ENCODE measurements at regions not wholly inside any gene's neighbourhood (a gene's known extent, or its start where the extent isn't known, plus 50 kb on each side); places are given as distances from the start of the nearest gene placed in this dataset.

DNA sequence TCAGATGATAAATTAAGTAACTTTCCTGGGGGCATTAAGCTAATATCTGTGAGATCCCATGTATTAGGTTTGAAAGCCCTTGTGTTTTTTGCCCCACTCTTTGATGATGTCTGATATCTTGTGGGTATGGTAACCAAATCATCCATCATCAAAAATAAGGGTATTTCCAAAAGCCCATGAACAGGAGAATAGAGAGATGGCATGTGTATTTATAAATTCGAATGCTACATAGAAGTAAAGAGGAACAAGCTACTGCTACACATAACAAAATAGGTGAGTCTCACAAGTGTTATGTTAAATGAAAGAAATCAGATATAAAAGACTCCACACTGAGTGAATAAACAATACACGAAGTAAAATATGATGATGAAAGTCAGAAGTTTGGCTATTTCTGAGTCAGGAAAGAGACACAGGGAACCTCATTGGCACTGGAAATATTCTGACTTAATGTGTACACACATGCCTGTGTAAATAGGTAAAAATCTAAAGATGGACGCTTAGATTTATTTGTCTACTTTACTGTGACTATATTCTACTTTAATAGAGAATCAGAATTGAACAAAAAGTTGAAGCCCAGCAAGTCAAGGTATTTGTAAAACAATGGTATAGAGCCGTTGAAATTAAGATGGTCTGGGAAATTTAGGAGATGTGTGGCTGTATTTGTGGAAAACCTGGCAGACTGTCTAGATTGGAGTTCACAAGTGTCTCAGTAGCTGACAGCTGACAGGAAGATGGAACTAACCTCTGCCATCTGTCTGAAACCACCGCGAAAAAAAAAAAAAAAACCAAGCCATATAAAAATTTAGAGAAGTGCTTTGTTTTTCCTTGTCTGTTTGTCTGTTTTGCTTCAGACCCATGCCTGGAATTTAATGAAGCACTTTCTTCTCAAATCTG is 111.0 kb upstream of the TGFBR2 start:
- Histone ChIP-seq H4K20me1 (ENCODE audit: control insufficient read depth, insufficient read depth, low read depth, low read length) (no peaks in the 10 kb centered on the region), H3K79me2 (ENCODE audit: control insufficient read depth, low read length) (no peaks in the 10 kb centered on the region), H3K4me3 (ENCODE audit: low read length) (no peak overlapping the region), H3K4me2 (ENCODE audit: low read length) (no peak overlapping the region), H3K36me3 (ENCODE audit: control insufficient read depth, low read length) (no peaks in the 10 kb centered on the region), H3K9me2 (replicated peaks; ENCODE audit: control insufficient read depth, low read length) (no peaks in the 10 kb centered on the region), H3K4me1 (ENCODE audit: control insufficient read depth, low read length) (no peaks in the 10 kb centered on the region), H3K9me3 (ENCODE audit: control insufficient read depth, insufficient read depth, low read length) (no peaks in the 10 kb centered on the region), H3F3A (ENCODE audit: control insufficient read depth, insufficient read depth) (no peaks in the 10 kb centered on the region), H3K27ac (ENCODE audit: low read depth, low read length) (no peak overlapping the region), H3K27me3 (ENCODE audit: control insufficient read depth, low read length) (no peaks in the 10 kb centered on the region)
- no peak for TF ChIP-seq EZH2phosphoT487 (IDR thresholded peaks at IDR 0.05; ENCODE audit: borderline replicate concordance, low read length)
- TF ChIP-seq, protein P1, sequence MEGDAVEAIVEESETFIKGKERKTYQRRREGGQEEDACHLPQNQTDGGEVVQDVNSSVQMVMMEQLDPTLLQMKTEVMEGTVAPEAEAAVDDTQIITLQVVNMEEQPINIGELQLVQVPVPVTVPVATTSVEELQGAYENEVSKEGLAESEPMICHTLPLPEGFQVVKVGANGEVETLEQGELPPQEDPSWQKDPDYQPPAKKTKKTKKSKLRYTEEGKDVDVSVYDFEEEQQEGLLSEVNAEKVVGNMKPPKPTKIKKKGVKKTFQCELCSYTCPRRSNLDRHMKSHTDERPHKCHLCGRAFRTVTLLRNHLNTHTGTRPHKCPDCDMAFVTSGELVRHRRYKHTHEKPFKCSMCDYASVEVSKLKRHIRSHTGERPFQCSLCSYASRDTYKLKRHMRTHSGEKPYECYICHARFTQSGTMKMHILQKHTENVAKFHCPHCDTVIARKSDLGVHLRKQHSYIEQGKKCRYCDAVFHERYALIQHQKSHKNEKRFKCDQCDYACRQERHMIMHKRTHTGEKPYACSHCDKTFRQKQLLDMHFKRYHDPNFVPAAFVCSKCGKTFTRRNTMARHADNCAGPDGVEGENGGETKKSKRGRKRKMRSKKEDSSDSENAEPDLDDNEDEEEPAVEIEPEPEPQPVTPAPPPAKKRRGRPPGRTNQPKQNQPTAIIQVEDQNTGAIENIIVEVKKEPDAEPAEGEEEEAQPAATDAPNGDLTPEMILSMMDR (IDR thresholded peaks at IDR 0.05; ENCODE audit: low read depth, low read length, poor library complexity, severe bottlenecking), result no peak

DNA sequence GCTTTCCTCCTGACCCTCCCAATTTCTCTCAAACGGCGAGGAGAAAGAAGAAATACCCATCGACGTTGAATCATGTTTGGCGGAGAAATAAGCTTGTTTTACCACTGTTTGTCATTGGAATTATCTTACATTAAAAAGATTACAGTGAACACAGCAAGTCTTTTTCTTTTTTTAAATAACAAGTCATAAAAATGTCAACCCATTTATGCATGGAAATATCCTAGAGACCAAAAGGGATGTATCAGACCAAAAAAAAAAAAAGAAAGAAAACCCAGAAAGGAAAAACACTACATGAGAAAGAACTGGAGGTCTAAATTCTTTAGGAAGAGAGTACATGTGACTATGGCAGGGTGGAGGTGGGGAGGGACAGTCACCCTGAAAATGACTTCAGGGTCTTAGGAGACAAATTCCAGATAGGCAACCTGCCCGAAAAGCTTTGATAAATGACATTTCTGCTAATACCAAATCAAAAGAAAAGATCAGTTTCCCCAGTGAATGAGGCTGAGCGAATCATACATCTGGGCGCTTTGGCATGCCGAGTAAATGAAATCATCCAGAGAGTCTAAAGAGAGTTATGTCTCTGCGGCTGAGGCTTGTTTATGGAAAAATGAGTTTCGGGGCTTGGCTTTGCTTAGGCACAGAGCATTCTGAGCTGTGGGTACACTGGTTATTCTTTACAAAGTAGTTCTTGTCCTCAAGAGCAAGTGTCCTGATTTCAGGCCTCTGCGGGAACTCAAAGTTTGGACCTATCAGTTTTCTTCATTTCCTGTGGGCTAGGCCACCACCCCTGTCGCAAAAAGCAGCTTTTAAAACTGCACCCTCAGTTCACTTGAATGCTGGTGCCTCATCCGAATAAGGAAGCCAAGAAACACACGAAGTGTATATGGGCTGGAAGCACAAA is 110.1 kb upstream of the TGFBR2 start:
- no peak overlapping the region for H3K4me2 ChIP-seq (ENCODE audit: low read length)
- H3K9me2 ChIP-seq (replicated peaks; ENCODE audit: control insufficient read depth, low read length), result no peaks in the 10 kb centered on the region
- no peaks in the 10 kb centered on the region for H3K27me3 ChIP-seq (ENCODE audit: control insufficient read depth, low read length)
- H4K20me1 ChIP-seq (ENCODE audit: control insufficient read depth, insufficient read depth, low read depth, low read length), result no peaks in the 10 kb centered on the region
- H3K4me1 ChIP-seq (ENCODE audit: control insufficient read depth, low read length), result no peaks in the 10 kb centered on the region
- H3K27ac ChIP-seq (ENCODE audit: low read depth, low read length), result no peak overlapping the region
- H3K36me3 ChIP-seq (ENCODE audit: control insufficient read depth, low read length), result no peaks in the 10 kb centered on the region
- H3K79me2 ChIP-seq (ENCODE audit: control insufficient read depth, low read length), result no peaks in the 10 kb centered on the region
- no peak overlapping the region for H3K4me3 ChIP-seq (ENCODE audit: low read length)
- TF ChIP-seq EZH2phosphoT487 (IDR thresholded peaks at IDR 0.05; ENCODE audit: borderline replicate concordance, low read length), result no peak
- TF ChIP-seq, protein P1 (IDR thresholded peaks at IDR 0.05; ENCODE audit: low read depth, low read length, poor library complexity, severe bottlenecking), result no peak
- H3F3A ChIP-seq (ENCODE audit: control insufficient read depth, insufficient read depth), result no peaks in the 10 kb centered on the region
- no peaks in the 10 kb centered on the region for H3K9me3 ChIP-seq (ENCODE audit: control insufficient read depth, insufficient read depth, low read length)

DNA sequence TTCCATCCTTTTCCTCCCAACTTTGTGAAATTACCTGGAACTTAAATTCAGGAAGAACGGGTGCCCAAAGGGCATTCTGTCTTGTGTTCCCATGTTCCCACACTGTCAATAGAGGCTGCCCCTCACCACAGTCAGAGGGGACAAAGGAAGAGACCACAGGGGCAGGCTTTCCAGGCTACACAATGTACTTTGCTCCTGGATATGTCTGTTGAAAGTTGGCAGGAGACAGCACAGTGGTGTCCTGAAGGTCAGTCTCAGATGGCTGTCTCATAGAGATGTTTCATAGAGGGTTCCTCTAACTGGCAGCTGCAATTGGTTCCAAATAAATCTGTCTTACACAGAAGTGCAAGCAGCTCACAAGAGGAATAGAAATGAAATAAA is 107.8 kb upstream of the TGFBR2 start:
- no peak overlapping the region for H3K27ac ChIP-seq (ENCODE audit: low read depth, low read length)
- H3K4me2 ChIP-seq (ENCODE audit: low read length), result no peak overlapping the region
- no peaks in the 10 kb centered on the region for H3K9me2 ChIP-seq (replicated peaks; ENCODE audit: control insufficient read depth, low read length)
- no peaks in the 10 kb centered on the region for H3F3A ChIP-seq (ENCODE audit: control insufficient read depth, insufficient read depth)
- H4K20me1 ChIP-seq (ENCODE audit: control insufficient read depth, insufficient read depth, low read depth, low read length), result no peaks in the 10 kb centered on the region
- H3K79me2 ChIP-seq (ENCODE audit: control insufficient read depth, low read length), result no peaks in the 10 kb centered on the region
- TF ChIP-seq EZH2phosphoT487 (IDR thresholded peaks at IDR 0.05; ENCODE audit: borderline replicate concordance, low read length), result no peak
- TF ChIP-seq, protein P1 (IDR thresholded peaks at IDR 0.05; ENCODE audit: low read depth, low read length, poor library complexity, severe bottlenecking), result no peak
- H3K4me1 ChIP-seq (ENCODE audit: control insufficient read depth, low read length), result peaks cover 7% of the 10 kb centered on the region; the same call in 1 of the 2 replicates
- no peaks in the 10 kb centered on the region for H3K36me3 ChIP-seq (ENCODE audit: control insufficient read depth, low read length)
- H3K27me3 ChIP-seq (ENCODE audit: control insufficient read depth, low read length), result no peaks in the 10 kb centered on the region
- H3K4me3 ChIP-seq (ENCODE audit: low read length), result no peak overlapping the region
- H3K9me3 ChIP-seq (ENCODE audit: control insufficient read depth, insufficient read depth, low read length), result no peaks in the 10 kb centered on the region

All from DOHH2 (cell line).